ENCODE measurements at regions not wholly inside any gene's neighbourhood (a gene's known extent, or its start where the extent isn't known, plus 50 kb on each side); places are given as distances from the start of the nearest gene placed in this dataset.
A peak's percentile ranks its signal among the peaks of the same experiment; 100 is the strongest.

DNA sequence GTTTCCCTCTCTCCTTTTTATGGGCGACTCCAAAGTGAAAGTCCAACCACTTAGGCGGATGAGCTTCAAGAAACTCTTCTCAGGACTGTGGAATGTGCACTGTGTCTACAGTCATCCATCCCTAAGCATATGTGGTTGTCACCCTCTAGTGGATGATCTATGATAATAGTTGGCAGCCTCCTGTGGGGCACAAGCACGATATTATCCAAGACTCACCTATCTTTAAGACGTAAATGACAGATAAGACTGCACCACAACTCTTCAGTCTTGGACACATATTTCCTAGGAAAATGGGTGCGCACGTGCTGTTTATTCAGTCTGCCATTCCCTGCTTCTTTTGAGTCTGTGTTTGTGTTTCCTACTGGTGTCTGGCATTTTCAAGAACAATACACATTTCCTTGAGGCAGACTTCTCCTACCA lies 145.5 kb upstream of the CTAGE1 start:
- peak; percentile 71 for DNase-seq (ENCODE audit: low spot score)
- TF ChIP-seq, protein P1, sequence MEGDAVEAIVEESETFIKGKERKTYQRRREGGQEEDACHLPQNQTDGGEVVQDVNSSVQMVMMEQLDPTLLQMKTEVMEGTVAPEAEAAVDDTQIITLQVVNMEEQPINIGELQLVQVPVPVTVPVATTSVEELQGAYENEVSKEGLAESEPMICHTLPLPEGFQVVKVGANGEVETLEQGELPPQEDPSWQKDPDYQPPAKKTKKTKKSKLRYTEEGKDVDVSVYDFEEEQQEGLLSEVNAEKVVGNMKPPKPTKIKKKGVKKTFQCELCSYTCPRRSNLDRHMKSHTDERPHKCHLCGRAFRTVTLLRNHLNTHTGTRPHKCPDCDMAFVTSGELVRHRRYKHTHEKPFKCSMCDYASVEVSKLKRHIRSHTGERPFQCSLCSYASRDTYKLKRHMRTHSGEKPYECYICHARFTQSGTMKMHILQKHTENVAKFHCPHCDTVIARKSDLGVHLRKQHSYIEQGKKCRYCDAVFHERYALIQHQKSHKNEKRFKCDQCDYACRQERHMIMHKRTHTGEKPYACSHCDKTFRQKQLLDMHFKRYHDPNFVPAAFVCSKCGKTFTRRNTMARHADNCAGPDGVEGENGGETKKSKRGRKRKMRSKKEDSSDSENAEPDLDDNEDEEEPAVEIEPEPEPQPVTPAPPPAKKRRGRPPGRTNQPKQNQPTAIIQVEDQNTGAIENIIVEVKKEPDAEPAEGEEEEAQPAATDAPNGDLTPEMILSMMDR (IDR thresholded peaks at IDR 0.05; ENCODE audit: extremely low read depth, missing control alignments), result peak; percentile 48

DNA sequence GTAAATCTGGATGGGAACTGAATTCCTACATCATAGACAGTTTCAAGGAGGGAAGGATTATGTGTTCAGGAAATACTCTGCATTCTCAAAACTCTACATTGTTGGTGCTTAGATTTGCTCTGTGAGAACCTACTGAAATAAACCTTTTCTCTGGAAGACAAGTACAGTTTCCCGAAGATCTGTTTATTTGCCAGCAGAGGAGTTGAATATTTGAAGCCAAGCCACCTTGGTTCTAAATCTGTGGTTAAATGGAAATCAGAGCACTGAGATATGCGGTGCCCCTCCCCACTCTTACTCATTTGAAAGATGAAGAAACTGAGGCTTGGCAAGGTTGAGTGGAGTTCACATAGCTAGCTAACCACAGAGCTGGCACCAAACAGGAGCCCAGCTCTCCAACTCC lies 146.3 kb upstream of the CTAGE1 start:
- DNase-seq (ENCODE audit: low spot score), result no peak
- TF ChIP-seq, protein P1 (IDR thresholded peaks at IDR 0.05; ENCODE audit: extremely low read depth, missing control alignments), result no peak

DNA sequence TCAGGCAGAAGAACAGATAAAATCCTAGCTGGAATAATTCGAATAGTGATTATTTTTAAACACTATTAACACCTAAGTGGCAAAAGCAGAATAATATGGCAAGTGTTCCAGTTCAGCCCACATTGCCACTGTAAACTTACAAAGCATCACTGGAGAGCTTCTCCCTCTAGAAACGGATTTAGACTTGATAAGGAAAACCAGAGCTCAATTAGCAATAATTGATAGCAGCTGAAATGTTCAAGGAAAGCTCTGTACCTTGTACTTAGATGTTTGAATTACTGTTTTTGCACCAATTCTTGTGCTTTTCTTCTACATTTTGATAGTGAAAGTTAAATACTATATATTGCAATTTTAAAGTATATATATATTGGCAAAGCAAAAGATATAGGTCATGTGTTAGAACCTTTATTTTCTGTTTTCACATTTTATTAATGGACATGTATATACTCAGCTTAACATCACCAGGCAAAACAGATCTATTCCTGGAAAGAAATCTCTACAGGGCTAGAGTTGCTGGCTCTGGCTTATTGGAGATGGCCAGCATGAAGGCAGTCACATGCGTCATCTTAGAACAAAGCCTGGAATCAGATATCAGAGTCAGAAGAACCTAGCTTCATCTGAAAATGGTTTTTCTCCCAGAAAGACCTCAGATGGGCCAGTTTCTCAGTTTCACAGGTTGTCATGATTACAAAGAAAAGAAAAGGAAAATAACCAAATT lies 149.1 kb upstream of the CTAGE1 start:
- DNase-seq (ENCODE audit: low spot score), result no peak
- TF ChIP-seq, protein P1 (IDR thresholded peaks at IDR 0.05; ENCODE audit: extremely low read depth, missing control alignments), result no peak

DNA sequence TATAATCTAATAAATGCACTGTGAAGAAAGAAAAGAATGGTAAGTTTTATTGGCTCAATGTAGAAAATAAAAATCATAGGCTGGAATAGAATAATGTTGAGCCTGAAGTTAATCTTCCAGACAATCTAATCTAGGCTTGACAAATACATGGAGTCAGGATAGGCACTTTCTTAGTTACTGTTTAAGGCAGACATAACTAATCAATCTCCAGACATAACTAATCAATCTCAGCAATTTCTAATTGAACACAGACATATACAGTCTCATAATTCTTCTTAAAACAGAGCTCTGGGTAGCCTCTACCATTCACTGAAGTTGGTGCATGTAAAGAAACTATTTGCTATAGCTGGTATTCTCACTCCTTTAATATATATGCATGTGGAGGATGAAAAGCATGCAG lies 150.1 kb upstream of the CTAGE1 start:
- DNase-seq (ENCODE audit: low spot score), result no peak
- TF ChIP-seq, protein P1 (IDR thresholded peaks at IDR 0.05; ENCODE audit: extremely low read depth, missing control alignments), result no peak

DNA sequence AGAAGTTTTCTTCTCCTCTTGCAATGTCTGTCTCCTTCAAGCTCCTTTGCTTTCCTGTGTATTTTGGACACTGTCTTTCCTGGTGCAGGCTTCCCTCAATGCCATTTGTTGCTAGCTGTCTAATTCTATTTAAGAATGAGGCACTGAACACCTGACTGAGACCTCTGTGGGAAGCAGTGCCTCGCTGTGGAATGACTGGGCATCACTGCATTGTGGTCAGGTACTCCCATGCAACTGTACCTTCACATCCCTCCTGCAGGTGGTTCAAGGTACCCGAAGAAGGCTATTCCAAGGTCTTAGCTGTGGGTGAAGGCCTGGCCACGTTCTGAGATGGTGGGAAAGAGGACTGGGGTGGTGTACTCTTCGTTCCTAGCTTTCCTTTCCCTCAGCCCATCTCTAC lies 152.8 kb upstream of the CTAGE1 start:
- DNase-seq (ENCODE audit: low spot score), result no peak
- TF ChIP-seq, protein P1 (IDR thresholded peaks at IDR 0.05; ENCODE audit: extremely low read depth, missing control alignments), result no peak

DNA sequence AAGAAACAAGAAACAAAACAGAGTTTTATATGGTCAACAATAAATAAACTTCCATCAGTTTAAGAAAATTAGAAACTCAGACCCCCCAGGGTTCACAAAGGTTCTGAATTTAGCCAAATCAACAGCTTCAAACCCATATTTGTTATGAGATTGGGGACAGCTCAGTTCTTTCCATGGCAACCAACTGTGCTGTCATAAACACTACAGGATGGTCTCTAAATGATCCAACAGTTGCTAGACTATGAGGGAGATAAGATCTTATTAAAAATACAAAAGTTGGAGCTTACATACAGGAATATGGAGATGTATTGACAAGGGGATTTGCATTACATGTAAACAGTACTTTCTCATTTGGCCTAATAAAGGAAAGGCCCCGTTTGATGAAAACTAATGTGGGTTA lies 154.6 kb upstream of the CTAGE1 start:
- TF ChIP-seq, protein P1 (IDR thresholded peaks at IDR 0.05; ENCODE audit: extremely low read depth, missing control alignments), result no peak
- no peak for DNase-seq (ENCODE audit: low spot score)

DNA sequence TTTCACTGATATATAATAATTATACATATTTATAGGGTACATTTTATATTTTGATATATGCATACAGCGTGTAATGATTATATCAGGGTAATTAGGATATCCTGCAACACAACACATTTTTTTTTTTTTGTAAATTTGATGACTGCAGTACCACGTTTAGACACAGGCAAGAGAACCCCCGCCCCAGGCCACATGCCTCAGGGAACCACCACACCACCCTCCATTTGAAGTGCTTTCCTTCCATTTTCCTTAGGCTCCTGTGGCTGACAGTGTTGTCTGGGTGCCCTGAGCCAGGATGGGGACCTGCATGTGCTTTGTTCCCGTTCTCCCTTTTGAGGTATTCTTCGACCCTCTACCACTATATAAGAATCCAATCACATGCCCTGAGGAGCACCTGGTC lies 161.6 kb upstream of the CTAGE1 start:
- DNase-seq (ENCODE audit: low spot score), result no peak
- TF ChIP-seq, protein P1 (IDR thresholded peaks at IDR 0.05; ENCODE audit: extremely low read depth, missing control alignments), result no peak

All from GM20000 (cell line).